HEK293T (cell line): ENCODE measurements at regions not wholly inside any gene's neighbourhood (a gene's known extent, or its start where the extent isn't known, plus 50 kb on each side); places are given as distances from the start of the nearest gene placed in this dataset.

Experiments used
- ARNT ChIP-seq: fragments of 450-650 bp; IDR thresholded peaks from 2 replicates; pipeline ENCODE4 v1.6.1; 2017; ENCODE audit warnings: mild to moderate bottlenecking
- BHLHE40 ChIP-seq: fragments of 450-650 bp; IDR thresholded peaks from 2 replicates; pipeline ENCODE4 v1.6.1; 2016; ENCODE audit warnings: mild to moderate bottlenecking, moderate library complexity, borderline replicate concordance
- CTBP1 ChIP-seq: fragments of 450-650 bp; IDR thresholded peaks from 2 replicates; pipeline ENCODE4 v1.6.1; 2016; ENCODE audit warnings: borderline replicate concordance
- ELF4 ChIP-seq: fragments of 450-650 bp; IDR thresholded peaks from 2 replicates; pipeline ENCODE4 v1.6.1; 2017; ENCODE audit warnings: antibody characterized with exemption
- FOXA1 ChIP-seq: fragments of 450-650 bp; IDR thresholded peaks from 2 replicates; pipeline ENCODE4 v1.6.1; 2016; ENCODE audit warnings: mild to moderate bottlenecking
- FOXK2 ChIP-seq: fragments of 450-650 bp; IDR thresholded peaks from 2 replicates; pipeline ENCODE4 v1.6.1; 2016; ENCODE audit warnings: mild to moderate bottlenecking
- NFRKB ChIP-seq: fragments of 450-650 bp; IDR thresholded peaks from 2 replicates; pipeline ENCODE4 v1.6.1; 2016; ENCODE audit warnings: mild to moderate bottlenecking, moderate library complexity
- SP1 ChIP-seq: fragments of 450-650 bp; IDR thresholded peaks from 2 replicates; pipeline ENCODE4 v1.6.1; 2017
- SUZ12 ChIP-seq: fragments of 450-650 bp; IDR thresholded peaks from 2 replicates; pipeline ENCODE4 v1.6.1; 2016; ENCODE audit warnings: mild to moderate bottlenecking
- ZNF384 ChIP-seq: fragments of 450-650 bp; IDR thresholded peaks from 2 replicates; pipeline ENCODE4 v1.6.1; 2016
- TF ChIP-seq, protein P1 (sequence below): fragments of 450-650 bp; IDR thresholded peaks from 2 replicates; pipeline ENCODE4 v1.6.1; 2016

- TF ChIP-seq BHLHE40 (no peak), SP1 (no peak), ARNT (no peak), NFRKB (no peak), FOXK2 (no peak), FOXA1 (no peak), ELF4 (no peak), SUZ12 (no peak), CTBP1 (no peak), ZNF384 (no peak)
- TF ChIP-seq, protein P1, sequence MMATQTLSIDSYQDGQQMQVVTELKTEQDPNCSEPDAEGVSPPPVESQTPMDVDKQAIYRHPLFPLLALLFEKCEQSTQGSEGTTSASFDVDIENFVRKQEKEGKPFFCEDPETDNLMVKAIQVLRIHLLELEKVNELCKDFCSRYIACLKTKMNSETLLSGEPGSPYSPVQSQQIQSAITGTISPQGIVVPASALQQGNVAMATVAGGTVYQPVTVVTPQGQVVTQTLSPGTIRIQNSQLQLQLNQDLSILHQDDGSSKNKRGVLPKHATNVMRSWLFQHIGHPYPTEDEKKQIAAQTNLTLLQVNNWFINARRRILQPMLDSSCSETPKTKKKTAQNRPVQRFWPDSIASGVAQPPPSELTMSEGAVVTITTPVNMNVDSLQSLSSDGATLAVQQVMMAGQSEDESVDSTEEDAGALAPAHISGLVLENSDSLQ, result no peak
These were observed 530.0 kb downstream of the TAFA4 start for GRCh38 chr3:68402235-68402918.
